ENCODE measurements at regions not wholly inside any gene's neighbourhood (a gene's known extent, or its start where the extent isn't known, plus 50 kb on each side); places are given as distances from the start of the nearest gene placed in this dataset.

GRCh38 chr9:107881626-107882300 is 392.2 kb upstream of the KLF4 start:
- H3K4me3 Mint-ChIP-seq (ENCODE audit: unreplicated experiment), result no peak overlapping the region
- no peak for DNase-seq (ENCODE audit: extremely low spot score, unreplicated experiment)
- no peak overlapping the region for H3K27ac Mint-ChIP-seq (ENCODE audit: unreplicated experiment)
- no peak for TF ChIP-seq CTCF (IDR thresholded peaks at IDR 0.05)
- no peaks in the 10 kb centered on the region for H3K36me3 Mint-ChIP-seq (ENCODE audit: unreplicated experiment)
- no peaks in the 10 kb centered on the region for H3K9me3 Mint-ChIP-seq (ENCODE audit: unreplicated experiment)
- peaks cover 3% of the 10 kb centered on the region for H3K27me3 Mint-ChIP-seq (ENCODE audit: unreplicated experiment)
- H3K4me1 Mint-ChIP-seq (ENCODE audit: unreplicated experiment), result peaks cover 16% of the 10 kb centered on the region

- Mint-ChIP-seq H3K27me3 (ENCODE audit: unreplicated experiment) (peaks cover 12% of the 10 kb centered on the region), H3K4me3 (ENCODE audit: unreplicated experiment) (no peak overlapping the region), H3K9me3 (ENCODE audit: unreplicated experiment) (no peaks in the 10 kb centered on the region), H3K27ac (ENCODE audit: unreplicated experiment) (no peak overlapping the region), H3K4me1 (ENCODE audit: unreplicated experiment) (peaks cover 16% of the 10 kb centered on the region), H3K36me3 (ENCODE audit: unreplicated experiment) (no peaks in the 10 kb centered on the region)
- DNase-seq (ENCODE audit: extremely low spot score, unreplicated experiment), result no peak
- TF ChIP-seq CTCF (IDR thresholded peaks at IDR 0.05), result no peak
Measured at GRCh38 chr9:107878462-107878861, 388.9 kb upstream of the KLF4 start.

GRCh38 chr9:107875571-107875980 is 386.0 kb upstream of the KLF4 start:
- peaks cover 21% of the 10 kb centered on the region for H3K27me3 Mint-ChIP-seq (ENCODE audit: unreplicated experiment)
- H3K9me3 Mint-ChIP-seq (ENCODE audit: unreplicated experiment), result no peaks in the 10 kb centered on the region
- DNase-seq (ENCODE audit: extremely low spot score, unreplicated experiment), result no peak
- H3K4me1 Mint-ChIP-seq (ENCODE audit: unreplicated experiment), result peaks cover 12% of the 10 kb centered on the region
- no peaks in the 10 kb centered on the region for H3K36me3 Mint-ChIP-seq (ENCODE audit: unreplicated experiment)
- no peak for TF ChIP-seq CTCF (IDR thresholded peaks at IDR 0.05)
- no peak overlapping the region for H3K27ac Mint-ChIP-seq (ENCODE audit: unreplicated experiment)
- no peak overlapping the region for H3K4me3 Mint-ChIP-seq (ENCODE audit: unreplicated experiment)

- no peak for TF ChIP-seq CTCF (IDR thresholded peaks at IDR 0.05)
- H3K27ac Mint-ChIP-seq (ENCODE audit: unreplicated experiment), result no peak overlapping the region
- DNase-seq (ENCODE audit: extremely low spot score, unreplicated experiment), result no peak
- peaks cover 4% of the 10 kb centered on the region for H3K4me1 Mint-ChIP-seq (ENCODE audit: unreplicated experiment)
- peaks cover 21% of the 10 kb centered on the region for H3K27me3 Mint-ChIP-seq (ENCODE audit: unreplicated experiment)
- no peaks in the 10 kb centered on the region for H3K9me3 Mint-ChIP-seq (ENCODE audit: unreplicated experiment)
- H3K4me3 Mint-ChIP-seq (ENCODE audit: unreplicated experiment), result no peak overlapping the region
- H3K36me3 Mint-ChIP-seq (ENCODE audit: unreplicated experiment), result no peaks in the 10 kb centered on the region
Measured at GRCh38 chr9:107874591-107875369, 385.2 kb upstream of the KLF4 start.

GRCh38 chr9:107874137-107874536 is 384.6 kb upstream of the KLF4 start:
- peaks cover 21% of the 10 kb centered on the region for H3K27me3 Mint-ChIP-seq (ENCODE audit: unreplicated experiment)
- no peak overlapping the region for H3K4me3 Mint-ChIP-seq (ENCODE audit: unreplicated experiment)

More at GRCh38 chr9:107874137-107874536, 384.6 kb upstream of the KLF4 start:
- Mint-ChIP-seq H3K27ac (ENCODE audit: unreplicated experiment) (no peak overlapping the region), H3K36me3 (ENCODE audit: unreplicated experiment) (no peaks in the 10 kb centered on the region), H3K9me3 (ENCODE audit: unreplicated experiment) (no peaks in the 10 kb centered on the region), H3K4me1 (ENCODE audit: unreplicated experiment) (no peaks in the 10 kb centered on the region)
- DNase-seq (ENCODE audit: extremely low spot score, unreplicated experiment), result no peak
- TF ChIP-seq CTCF (IDR thresholded peaks at IDR 0.05), result no peak

Measured in osteocyte (in vitro differentiated cells).